Smooth muscle cell of the brain vasculature (primary cell): ENCODE measurements at regions not wholly inside any gene's neighbourhood (a gene's known extent, or its start where the extent isn't known, plus 50 kb on each side); places are given as distances from the start of the nearest gene placed in this dataset.
"Not testable (repeated sequence)": the region's sequence is repeated elsewhere in the genome, so short reads cannot be mapped to it uniquely, and the experiment has no call there.

Experiments
- DNase-seq: peaks from one replicate; pipeline ENCODE4 v3.0.0-alpha.2; 2012; ENCODE audit warnings: low read depth, low spot score

DNA sequence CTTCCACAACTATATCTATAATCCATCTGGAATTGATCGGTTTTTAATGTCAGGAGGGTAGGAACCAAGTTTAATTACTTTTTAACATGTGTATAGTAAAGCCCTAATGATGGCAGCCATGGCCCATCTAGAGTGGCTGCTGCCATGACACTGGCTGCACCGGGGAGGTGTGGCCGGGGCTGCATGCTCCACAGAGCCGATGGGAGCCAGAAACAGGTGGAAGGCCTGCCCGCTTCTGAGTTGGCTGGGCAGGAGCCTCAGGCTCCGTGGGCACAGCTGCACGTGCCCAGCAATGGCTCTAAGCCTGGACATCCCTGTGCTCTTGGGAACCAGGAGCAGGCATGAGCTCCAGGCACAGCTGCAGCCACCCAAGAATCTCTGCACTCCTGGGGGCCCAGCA, 73.0 kb downstream of the GBP6 start:
- no peak for DNase-seq

GRCh38 chr1:89438301-89438700, 74.4 kb downstream of the GBP6 start:
- DNase-seq, result not testable (repeated sequence)

DNA sequence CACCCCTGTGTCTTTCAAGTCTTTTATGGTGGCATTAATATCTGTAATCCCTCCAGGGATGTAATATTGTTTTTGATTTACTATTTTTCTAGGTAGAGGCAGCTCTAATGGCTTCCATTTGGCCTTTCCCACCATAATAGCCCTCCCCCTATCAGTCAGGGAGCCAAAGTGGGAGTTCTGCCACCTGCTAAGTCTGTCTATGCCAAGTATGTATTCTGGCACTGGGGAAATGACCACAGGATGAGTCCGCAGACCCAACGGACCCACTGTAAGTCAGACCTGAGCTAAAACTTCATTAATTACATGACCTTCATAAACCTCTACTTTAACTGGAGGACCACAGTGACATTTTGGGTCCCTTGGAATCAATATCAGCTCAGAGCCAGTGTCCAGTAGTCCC, 77.1 kb downstream of the GBP6 start:
- DNase-seq, result no peak

DNA sequence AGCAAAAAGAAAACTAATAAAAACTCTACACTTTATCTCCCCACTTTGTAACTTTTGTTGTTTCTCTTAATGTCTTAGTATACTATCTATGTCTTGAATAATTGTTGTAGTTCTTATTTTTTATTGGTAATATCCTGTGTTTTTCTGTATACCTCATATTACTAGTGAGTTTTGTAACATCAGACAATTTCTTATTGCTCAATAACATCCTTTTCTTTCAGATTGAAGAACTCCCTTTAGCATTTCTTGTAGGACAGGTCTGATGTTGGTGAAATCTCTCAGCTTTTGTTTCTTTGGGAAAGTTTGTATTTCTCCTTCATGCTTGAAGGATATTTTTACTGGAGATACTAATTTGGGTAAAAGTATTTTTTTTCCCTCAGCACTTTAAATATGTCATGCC, 79.8 kb upstream of the LRRC8B start:
- DNase-seq, result no peak

DNA sequence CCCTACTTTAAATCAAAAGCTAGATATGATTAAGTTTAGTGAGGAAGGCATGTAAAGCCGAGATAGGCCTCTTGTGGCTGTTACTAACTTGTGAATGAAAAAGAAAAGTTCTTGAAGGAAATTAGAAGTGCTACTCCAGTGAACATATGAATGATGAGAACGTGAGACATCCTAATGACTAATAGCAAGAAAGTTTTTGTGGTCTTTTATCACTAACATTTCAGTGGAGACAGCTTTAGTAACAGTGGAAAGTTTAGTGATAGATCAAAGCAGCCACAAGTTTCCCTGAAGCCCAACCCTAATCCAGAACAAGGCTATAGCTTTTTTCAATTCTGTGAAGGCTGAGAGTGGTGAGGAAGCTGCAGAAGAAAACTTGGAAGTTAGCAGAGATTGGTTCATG, 73.6 kb upstream of the LRRC8B start:
- DNase-seq, result no peak

GRCh38 chr1:89453123-89453972, 71.3 kb upstream of the LRRC8B start:
- no peak for DNase-seq

GRCh38 chr1:89454845-89455521, 69.6 kb upstream of the LRRC8B start:
- peak; percentile 17 for DNase-seq

DNA sequence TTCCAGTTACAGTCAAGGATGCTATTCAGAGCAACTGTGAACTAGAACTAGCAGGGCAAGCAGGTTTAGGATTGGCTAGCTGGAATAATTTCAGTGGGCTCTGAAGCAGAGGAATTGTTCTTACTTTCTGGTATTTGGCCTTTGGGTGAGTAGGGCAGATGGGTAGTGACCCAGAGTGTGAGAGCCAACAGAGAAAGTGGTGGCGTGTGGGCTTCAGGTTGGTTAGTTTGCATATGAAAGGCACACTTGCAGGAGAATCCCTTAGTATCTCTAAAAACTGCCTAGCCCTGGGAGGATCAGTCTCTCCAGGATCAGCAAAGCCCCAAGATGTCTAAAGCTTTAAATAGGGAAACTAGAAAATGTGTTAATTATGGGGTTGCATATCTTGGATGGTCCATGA, 67.6 kb upstream of the LRRC8B start:
- DNase-seq, result no peak

GRCh38 chr1:89459081-89459480, 65.5 kb upstream of the LRRC8B start:
- DNase-seq, result no peak

DNA sequence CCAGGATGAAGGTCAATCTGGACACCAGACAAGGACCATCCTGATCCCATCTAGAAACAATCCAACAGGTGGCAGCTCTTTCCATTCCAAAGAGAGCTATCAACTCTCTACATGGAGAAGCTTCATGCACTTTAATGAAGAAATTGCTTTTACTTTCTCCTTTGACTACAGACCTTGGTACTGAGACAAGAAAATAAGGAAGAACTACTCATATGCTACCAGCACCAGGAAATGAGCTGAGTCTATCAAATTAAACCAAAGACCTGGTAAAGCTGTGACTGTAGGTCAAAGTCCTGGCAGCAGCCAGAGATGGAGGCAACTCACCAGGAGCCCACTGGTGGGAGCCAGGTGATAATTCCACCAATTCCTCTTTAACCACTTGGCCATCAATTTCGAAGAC, 64.3 kb upstream of the LRRC8B start:
- DNase-seq, result no peak

DNA sequence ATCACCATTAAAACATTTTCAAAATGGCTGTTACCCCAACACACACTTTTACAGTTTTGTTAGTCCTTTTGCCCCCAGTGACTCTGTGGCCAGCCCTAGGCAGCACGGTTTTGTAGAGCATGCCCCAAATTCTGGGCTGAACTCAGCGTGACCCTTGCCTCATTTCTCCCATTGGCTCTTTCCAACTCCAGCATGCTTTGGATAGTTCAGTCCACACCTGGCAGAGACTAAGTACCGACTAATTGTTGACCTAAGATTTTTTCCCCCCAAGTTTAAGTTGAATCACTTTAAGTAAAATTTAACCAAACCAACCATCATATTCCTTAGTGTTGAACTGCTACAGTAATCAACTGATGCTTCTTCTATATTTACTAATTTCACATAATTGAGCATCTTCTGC, 62.4 kb upstream of the LRRC8B start:
- no peak for DNase-seq

DNA sequence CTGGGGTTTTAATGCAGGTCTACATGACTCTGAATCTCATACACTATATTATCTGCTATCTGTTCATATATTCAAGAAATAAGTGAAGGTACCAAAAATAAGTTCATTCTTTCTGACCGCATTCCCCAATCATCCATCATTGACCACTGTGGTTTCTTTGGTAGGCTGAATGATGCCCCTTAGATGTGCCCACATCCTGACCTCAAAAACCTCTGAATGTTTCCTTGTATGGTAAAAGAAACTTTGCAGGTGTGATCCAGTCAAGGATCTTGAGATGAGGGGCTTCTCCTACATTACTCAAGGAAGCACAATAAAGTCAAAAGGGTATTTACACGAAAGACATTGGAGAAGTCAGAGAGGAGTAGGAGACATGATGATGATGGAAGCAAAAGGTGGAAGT, 60.6 kb upstream of the LRRC8B start:
- no peak for DNase-seq

GRCh38 chr1:89465201-89465600, 59.4 kb upstream of the LRRC8B start:
- no peak for DNase-seq

GRCh38 chr1:89466307-89466930, 58.2 kb upstream of the LRRC8B start:
- no peak for DNase-seq

DNA sequence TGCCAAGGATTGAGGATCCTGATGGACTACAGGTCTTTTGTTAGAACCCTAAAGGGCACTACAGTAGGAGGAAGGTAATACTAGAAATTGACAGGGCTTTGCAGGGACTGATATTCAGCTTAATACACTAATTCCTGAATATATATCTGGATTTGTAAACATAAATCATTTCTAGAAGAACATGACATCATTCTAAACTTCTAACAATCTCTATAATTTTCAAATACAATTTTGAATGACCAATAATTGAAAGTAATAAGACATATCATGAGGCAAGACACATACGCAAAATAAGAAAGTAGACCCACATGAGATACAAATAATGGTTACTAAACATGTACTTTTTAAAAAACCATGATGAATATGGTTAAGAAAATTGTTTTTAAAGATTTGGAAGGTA, 52.4 kb upstream of the LRRC8B start:
- DNase-seq, result no peak

DNA sequence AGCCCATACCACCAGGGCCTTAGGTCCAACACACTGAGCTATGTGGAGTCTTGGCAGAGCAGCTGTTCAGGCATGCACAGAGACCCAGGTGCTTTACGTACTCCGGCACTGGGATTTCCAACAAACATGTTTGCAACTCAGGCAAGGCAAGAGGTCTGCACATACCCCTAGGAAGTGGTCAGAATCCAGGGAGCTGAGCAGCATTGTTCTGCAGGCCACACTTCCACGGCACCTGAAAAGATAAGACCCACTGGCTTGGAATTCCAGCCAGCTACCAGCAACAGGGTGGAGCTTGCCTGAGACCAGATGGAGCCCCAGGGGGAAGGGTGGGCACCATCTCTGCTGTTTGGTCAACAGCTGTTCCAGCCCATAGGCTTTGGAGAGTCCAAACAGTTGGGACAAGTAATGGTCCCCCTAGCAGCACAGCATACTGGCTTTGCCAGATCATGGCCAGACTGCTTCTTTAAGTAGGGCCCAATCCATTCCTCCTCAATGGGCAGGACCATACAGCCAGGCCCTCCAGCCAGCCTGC, 51.7 kb upstream of the LRRC8B start:
- no peak for DNase-seq
